MV-4-11 (cell line): ENCODE measurements at regions not wholly inside any gene's neighbourhood (a gene's known extent, or its start where the extent isn't known, plus 50 kb on each side); places are given as distances from the start of the nearest gene placed in this dataset.
"Not testable (repeated sequence)": the region's sequence is repeated elsewhere in the genome, so short reads cannot be mapped to it uniquely, and the experiment has no call there.

Experiments used
- DNase-seq: peaks from one replicate; lab custom pipeline; 2025; lab: John Stamatoyannopoulos, UW

DNA sequence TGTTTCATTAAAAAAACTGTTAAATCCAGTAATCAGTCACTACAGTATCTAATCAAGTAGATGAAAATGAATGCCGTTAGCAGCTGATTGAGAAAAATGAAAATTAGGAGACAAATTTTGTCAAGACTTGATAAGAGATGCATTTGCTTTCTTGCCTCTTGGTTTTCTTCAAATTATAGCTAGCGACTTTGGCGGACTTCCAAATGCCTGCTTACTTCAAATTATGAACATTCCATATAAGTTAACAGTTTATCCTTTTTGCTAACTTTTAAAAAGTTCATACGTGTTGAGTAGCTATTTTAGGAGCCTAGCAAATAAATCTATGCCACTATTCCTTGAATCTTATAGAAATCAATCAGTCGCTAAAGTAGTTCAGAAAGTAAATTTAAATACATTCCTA lies 58.8 kb downstream of the PPP4R3C start:
- no peak for DNase-seq

DNA sequence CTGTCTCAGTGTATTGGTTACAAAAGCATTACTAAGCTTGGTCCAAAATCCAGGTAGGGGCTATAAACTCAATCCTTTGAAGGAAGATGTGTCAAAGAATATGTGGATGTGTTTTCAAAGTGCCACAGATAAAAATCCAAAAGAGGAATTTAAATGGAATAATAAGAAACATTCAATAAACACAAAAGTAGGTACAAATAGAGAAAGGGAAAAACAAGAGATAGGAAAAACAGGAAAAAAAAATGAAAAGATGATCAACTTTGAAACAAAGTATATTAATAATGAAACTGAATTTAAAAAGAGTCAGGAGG lies 64.0 kb downstream of the PPP4R3C start:
- no peak for DNase-seq

DNA sequence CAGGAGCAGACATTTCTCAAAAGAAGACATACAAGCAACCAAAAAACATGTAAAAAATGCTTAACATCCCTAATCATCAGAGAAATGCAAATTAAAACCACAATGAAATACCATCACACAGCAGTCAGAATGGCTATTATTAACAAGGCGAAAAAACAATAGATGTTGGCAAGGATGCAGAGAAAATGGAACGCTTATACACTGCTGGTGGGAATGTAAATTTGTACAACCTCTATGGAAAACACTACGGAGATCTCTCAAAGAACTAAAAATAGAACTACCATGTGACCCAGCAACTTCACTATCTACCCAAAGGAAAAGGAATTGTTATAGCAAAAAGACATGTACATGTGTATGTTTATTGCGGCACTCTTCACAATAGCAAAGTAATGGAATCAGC lies 71.5 kb downstream of the PPP4R3C start:
- no peak for DNase-seq

DNA sequence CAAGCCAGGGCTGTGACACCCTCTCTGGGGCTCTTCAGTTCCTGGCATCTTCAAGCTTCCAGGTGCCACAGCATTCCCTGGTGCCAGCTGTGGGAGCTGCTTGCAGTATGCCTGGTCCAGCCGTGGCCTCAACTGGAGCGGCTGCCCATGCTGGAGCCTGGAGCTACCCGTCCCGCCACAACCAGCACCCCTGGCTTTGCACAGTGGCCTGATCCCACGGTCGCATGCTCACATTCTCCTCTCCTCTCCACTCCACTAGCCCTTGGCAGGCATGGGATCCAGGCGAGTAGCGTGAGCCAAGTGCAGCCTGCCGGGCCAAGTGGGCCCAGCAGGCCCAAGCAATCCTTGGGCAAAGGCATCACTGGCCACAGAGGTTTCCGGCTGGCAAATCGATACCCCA lies 81.7 kb downstream of the PPP4R3C start:
- no peak for DNase-seq

DNA sequence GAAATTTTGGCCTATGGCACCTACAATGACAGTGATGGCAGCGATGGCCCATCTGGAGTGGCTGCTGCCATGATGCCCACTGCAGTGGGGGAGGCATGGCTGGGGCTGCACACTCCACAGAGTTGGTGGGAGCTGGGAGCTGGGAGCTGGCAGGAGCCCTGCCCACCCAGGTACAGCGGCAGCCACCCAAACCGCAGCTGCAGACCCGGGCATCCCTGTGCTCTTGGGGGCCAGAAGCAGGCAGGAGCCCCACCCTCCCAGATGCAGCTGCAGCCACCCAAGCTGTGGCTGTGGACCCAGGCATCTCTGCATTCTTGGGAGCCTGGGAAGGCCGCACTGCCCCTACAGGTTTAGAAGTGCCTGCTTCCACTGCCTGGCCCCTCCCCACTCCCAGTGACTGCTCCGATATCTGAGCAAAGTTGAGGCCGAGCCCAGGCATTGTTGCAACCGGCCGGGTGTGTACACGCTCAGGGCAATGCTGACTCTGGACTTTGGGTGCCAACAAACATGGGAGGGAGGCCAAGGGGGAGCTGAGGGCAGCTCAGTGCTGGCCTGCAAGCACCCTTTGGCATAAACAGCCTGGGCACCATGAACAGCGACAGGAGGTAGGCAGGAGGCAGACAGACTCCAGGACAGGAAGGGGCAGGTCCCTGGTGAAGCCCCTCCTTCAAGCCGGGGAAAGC lies 82.8 kb downstream of the PPP4R3C start:
- DNase-seq: no peak

DNA sequence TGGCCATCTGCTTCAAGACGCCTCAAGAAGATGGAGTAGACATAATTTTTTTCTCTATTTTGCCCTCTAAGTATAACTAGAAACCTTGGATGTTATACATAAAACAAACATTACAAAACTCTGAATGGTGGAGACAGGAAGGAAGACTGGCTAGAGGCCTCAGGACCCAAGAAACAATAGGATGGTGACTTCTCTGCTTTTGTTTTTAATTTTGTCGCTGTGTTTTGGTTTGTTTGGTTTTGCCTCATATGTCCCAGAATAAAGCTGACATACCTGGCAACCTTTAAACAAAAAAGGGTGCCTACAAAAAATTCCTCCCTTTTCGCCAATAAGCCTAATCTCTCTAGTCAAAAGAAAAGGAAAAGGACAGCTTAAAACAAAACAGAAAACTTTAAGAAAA lies 109.1 kb downstream of the PPP4R3C start:
- DNase-seq: no peak

DNA sequence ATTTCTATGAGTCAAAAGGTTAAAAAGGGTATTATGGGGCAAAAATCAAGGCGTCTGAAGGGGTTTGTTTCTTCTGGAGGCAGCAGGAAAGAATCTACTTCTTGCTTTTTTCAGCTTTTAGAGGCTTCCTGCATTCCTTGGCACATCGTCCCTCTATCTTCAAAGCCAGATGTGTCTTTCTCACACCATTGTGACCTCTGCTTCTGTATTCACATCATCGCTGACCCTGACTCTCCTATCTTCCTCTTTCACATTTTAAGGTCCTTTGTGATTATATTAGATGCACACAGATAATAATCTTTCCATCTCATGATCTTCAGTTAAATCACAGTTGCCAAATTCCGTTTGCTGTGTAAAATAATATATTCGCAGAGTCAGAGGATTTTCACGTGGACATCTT lies 112.7 kb downstream of the PPP4R3C start:
- DNase-seq: no peak

DNA sequence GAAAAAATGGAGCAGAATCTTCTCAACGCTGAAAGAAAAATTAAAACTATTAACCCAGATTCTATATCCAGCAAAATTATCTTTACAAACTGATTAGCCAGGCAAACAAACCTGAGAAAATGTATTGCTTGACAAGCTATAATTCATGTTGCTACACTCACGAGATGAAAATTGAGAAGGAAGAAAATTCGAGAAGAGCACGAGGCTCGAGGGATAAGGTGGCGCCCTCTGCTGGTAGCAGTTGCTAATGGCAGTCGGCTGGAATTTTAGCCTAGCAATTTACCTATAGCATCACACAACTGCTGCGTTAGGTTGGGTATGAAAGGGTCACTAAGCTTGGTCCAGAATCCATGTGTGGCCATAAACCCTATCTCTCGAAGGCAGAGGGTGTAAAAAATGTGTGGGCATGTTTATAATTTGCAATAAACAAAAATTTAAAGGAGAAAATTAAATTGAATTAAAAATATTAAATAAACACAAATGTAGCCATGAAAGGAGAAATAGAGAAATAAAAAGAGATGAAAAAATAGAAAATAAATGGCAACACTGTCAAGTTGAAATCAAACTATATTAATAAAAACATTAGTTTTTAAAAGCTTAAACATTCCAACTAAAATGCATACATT lies 126.6 kb downstream of the PPP4R3C start:
- DNase-seq: peak; percentile 17

DNA sequence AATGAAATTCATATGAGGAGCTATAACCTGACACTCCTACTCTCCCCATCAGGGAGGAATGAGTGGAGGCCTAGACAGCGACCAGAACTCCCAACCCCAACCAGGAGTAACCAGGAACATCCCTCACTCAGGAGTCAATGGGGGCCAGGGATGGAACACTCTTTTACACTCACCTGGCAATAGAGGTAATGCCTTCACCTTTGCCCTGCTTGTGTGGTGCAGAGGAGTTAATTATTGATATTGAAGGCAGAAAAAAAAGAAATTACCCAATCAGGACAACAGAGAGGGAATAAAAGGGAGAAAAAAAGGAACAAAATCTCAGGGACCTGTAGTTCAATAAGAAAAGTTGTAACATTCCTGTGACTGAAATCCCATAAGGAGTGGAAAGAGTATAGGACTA lies 141.5 kb downstream of the PPP4R3C start:
- no peak for DNase-seq

DNA sequence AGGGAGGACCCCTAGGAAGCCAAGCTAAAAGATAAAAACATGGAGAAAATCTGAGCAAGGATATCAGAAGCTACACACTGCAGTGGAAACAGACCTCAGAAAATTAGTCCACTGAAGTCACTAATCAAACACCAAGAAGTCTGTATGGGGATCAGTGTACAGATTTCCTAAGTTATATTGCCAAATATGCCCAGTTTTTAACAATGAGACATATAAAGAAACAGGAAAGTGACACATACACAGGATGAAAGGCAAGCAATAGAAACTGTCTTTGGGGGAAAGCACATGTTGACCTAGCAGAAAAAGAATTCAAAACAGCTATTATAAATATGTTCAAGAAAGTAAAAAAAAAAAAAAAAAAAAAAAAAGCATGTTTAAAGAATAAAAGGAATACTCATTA lies 153.7 kb downstream of the PPP4R3C start:
- DNase-seq: peak; percentile 0

DNA sequence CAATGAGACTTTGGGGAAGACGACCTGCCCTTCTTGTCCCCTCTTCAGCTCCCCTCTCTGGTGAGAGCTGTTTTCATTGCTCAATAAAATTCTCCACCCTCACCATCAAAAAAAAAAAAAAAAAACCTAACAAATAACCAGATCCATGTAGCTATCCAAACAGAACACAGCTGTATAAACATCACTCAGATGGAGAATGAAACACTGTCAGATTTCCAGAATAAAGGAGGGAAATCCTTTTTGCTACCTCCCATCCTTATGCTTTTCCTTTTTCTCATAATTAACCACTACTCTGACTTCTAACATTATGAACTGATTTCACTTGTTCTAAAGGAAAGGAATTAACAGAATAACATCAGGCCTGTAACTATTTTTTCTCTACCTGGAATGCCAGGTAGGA lies 155.6 kb downstream of the PPP4R3C start:
- no peak for DNase-seq

DNA sequence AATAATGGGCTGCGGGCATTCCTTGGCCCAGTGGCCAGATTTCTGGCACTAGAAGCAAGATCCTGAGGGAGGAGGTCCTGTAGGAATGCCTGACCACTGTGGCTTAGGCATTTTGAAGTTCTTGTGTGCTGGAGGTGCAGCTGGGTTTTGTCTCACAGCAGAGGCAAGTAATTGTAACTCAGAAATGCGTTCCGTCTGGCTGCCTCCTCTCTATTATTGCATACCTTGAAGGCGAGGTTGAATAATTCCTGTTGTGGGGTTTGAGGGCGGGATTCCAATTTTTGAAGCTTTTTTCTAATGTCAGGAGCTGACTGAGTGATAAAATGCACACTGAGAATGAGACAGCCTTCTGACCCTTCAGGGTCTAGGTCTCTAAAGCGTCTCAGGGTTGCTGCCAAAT lies 170.6 kb downstream of the PPP4R3C start:
- DNase-seq: not testable (repeated sequence)

DNA sequence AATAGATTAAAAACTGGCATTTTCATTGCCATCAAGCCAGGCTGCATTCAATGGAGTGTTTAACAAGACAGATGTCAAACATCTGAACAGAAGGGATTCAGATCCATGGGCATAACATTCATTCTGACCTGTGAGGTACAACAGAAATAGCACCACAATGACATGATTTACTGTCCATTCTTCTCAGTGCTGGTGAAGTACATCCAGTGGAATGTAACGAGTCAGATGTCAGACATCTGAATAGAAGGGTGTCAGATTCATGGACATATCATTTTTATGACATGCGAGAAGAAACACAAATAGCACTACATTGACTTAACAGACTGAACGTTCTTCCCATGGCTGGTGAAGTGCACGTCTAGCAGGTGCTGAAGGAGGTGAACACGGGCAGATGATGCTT lies 186.4 kb downstream of the PPP4R3C start:
- no peak for DNase-seq

DNA sequence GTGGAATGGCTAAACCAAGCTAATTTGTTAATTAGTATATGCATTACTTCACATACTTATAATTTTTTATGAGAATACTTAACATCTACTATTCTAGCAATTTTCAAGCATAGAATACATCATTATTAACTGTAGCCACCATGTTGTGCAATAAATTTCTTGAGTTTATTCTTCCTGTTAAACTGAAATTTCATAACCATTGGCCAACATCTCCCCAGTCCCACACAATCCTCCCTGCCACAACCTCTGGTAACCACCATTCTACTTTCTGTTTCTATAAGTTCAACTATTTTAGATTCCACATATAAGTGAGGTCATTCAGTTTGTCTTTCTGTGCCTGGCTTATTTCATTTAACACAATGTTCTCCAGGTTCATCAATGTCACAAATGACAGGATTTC lies 208.5 kb downstream of the PPP4R3C start:
- DNase-seq: peak; percentile 87

DNA sequence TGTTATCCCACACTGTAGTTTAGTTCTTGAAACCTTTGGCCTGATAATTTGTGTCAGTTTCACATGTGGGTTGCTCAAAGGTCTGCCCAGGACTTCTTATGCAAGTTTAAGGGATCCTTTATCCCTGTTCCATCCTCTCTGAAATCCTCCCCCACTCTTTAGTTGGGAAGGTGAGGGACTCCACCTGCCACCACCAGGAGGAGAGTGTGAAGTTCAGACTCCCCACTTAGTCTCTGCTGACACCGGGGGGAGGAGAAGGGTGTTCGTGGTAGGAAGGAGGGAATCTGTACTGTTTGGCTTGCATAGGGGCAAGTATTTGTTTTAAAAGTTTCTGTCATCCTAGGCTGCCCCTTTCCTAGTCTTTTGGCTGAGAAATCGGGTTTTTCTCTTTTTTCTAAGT lies 211.8 kb downstream of the PPP4R3C start:
- DNase-seq: no peak

DNA sequence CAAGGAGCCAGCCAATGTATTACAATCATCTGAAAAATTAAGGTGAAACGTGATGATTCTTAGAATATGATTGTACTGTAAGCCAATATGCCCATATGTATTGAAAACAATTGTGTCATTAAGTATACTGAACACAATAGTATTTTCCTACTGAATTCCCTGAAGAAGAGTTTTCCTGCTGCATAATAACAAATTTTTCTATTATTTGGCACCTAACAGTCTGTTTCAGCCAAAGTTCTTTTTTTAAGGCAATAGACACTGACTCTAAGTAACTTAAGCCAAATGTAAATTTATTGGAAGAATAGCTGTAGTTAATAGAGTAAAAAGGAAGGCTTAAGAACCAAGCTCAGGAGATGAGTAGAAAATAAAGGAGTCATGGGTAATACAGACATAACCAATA lies 220.6 kb downstream of the PPP4R3C start:
- no peak for DNase-seq

DNA sequence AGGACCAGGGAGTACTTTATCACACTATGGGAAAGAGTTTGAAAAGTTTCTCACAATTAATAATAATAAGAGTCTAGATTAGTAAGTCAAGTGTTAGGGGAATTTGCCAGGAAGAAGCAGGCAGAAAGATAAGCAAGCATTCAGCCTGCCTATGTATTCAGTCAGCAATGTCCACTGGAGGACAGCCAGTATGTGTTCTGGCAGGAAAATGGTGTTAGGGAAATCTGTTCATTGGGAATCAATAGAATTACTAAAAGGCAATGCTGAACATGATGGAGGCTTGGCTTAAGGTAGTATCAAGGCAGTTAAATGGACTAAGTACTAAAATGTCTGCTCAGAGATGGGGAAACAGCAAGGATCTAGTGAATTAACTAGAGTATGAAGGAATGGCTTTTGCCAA lies 221.2 kb downstream of the PPP4R3C start:
- DNase-seq: no peak

DNA sequence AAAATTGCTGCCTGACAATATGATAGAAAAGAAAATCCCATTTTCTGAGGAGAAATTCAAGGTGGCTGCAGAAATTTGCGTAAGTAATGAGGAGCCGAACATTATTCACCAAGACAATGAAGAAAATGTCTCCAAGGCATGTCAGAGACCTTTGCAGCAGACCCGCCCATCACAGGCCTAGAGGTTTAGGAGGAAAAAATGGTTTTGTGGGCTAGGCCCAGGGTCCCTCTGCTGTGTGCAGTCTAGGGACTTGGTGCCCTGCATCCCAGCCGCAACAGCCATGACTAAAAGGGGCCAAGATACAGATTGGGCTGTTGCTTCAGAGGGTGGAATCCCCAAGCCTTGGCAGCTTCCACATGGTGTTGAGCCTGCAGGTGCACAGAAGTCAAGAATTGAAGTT lies 223.1 kb downstream of the PPP4R3C start:
- DNase-seq: not testable (repeated sequence)

DNA sequence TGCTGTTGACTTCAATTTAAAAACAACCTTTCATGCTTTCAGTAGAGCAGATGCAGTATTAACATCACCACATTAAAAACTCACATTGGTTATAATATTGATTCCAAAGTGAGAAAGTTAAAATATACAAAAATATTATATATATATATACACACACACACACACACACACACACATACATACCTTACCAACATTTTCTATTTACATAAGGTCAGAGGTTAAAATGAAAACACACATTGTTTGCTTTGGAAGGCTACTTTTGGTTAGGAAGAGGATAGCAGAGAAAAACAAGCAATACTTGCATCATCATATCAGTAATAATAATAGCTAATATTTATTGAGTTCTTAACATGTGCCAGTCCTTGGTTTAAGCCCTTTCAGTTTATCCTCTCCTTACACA lies 226.5 kb downstream of the PPP4R3C start:
- no peak for DNase-seq

DNA sequence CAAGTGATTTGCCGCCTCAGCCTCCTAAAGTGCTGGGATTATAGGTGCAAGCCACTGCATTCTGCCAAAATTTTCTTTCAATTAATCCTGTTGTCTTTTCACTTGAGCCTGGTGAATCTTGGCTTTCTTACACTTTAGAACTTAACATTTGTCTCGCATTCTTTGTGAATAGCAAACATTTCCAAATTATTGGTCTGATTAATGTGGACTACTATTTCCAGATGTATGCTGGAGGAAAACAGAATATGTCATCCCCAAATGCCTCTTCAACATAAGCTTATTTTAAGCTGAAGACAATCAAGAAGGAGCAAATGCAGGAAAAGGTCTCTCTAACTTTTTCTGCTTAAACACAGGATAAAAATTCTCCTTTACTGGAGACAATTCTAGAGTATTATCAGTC lies 233.4 kb downstream of the PPP4R3C start:
- no peak for DNase-seq

DNA sequence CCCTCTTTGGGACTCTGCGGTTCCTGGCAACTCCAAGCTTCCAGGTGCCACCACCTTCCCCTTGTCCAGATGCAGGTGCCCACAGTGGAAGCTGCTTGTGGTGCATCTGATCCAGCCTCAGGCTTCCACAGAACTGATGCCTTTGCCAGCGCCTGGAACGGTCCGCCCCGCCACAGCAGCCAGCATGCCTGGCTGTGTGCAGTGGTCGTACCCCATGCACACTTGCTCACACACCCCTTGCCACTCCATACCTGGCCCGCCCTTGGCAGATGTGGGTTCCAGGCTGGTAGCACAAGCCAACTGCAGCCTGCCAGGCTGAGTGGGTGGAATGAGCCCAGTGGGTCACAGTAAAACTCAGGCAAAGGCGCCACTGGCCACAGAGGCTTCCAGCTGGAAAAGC lies 240.5 kb downstream of the PPP4R3C start:
- no peak for DNase-seq

DNA sequence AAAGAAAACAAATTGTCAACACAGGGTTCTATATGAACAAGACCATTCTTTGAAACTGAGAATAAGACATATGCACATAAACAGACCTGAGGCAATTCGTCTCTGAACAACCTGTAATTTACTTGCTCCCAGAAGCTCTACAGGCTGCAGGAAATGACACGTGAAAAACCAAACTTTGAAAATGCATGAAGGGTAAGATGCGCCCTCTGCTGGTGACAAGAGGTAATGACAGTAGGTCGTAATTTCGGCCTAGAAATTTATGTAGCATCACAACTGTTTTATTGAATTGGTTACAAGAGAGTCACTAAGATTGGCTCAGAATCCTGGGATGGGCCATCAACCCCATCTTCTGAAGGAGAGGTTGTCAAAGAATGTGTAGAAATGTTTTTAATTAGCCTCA lies 276.5 kb downstream of the PPP4R3C start:
- peak; percentile 24 for DNase-seq

DNA sequence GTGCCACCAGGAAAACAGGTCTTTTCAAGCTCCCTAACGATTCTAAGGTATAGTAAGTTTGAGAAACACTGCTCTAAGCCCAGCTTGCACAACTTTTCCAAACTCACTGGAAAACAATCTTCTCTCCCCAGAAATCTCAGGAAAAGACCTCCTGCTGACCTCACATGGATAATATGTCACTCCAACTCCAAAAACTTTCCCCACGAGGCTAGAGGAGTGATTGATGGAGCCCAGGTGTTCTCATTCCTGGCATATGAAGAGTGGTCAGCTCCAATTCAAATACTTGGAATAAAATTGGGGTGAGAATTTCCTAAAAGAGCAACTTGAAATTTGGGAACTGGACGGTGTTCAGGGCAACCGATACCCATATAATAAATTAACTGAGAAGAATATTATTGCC lies 299.9 kb downstream of the PPP4R3C start:
- DNase-seq: no peak

DNA sequence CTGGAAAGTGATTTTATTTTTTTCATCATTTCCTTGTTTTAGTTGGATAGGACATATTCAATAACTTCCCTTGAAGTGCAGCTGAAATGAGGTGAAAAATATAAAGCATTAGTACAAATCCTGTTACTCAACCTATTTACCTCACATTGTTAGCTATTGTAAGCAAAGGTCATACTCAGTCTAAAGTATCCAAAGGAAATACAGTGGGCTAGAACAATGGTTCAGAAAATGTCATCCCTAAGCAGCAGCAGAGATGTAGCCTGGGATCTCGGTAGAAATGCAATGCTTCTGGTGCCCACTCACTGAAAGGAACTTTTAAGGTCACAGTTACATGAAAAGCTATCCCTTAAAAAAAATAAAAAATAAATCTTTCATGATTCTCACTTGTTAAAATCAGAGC lies 300.6 kb downstream of the PPP4R3C start:
- DNase-seq: no peak
